NAMALWA (cell line): ENCODE measurements at regions not wholly inside any gene's neighbourhood (a gene's known extent, or its start where the extent isn't known, plus 50 kb on each side); places are given as distances from the start of the nearest gene placed in this dataset.
"Not testable (repeated sequence)": the region's sequence is repeated elsewhere in the genome, so short reads cannot be mapped to it uniquely, and the experiment has no call there.

Experiments used
- DNase-seq: peaks from one replicate; pipeline ENCODE4 v3.0.0-alpha.2; 2015; ENCODE audit warnings: low spot score

DNA sequence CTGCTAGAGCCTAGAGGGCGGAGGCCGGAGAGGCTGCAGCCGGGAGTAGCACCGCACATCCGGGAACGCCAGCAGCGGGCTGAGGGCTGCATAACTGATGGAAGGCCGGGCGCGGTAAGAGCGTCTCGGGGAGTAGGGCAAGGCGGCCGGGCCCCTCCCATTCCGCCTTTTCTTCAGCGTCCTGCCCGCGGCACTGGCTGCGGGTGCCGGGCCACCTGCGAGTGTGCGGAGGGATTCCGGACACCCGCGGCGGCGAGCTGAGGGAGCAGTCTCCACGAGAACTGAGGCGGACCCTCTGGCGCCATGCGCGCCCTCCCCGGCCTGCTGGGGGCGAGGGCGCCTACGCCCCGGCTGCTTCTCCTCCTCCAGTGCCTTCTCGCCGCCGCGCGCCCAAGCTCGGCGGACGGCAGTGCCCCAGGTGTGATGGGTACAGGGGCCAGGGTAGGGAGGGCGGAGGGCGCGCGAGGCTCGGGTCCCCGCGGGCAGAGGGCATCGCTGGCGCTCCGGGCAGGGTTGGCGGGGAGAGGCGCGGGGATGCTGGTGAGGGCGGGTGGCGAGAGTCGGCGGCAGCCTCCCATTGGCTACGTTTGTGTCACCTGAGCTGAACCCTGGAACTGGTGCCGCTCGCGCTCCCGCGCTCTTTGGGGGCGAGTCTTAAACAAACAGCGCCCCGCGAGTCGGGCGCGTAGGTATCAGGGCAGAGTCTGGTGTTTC is 334.4 kb downstream of the SRGAP2C start:
- DNase-seq = peak; percentile 92

DNA sequence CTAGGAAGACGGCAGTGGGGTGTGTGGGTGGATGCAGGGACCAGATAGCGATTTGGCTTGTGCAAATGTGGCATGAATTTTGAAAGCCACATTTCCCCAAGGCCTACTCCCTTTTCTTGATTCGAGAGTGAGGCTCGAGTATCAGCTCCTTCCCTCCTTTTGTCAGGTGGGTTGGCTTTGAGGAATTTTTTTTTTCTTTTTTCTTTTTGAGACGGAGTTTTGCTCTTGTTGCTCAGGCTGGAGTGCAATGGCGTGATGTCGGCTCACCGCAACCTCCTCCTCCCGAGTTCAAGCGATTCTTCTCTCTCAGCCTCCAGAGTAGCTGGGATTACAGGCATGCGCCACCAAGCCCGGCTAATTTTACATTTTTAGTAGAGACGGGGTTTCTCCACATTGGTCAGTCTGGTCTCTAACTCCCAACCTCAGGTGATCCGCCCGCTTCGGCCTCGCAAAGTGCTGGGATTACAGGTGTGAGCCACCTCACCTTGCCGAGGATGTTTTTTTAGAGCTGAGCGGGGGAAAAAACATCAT is 335.0 kb downstream of the SRGAP2C start:
- not testable (repeated sequence) for DNase-seq

DNA sequence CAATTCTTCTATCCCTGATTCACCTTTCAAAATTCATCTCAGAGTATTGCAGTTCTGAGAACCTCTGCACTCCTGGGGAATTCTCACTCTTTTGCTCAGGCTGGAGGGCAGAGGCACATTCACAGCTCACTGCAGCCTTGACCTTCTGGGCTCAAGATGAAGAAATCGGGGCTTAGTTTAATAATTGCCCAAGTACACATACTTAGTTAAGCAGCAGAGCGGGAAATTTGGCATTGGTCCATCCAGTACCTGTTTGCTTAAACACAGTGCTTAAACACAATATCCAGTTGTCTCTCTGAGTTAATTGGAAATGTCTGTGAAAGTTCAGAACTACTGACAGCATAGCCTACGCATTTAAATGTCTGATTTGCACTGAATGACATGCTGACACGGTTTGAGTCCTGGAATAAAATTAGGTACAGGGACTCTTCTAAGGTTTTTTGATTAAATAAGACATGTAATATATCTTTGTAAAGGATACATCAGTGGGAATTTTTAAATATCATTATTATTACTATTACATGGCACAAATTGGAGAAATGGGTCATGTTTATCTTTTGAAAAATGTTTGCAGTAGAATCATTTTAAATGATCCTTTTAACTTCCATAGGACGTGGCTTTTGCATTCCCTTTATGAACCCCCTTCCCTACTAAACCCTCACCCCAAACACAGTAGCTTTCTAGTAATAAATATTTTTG is 337.4 kb downstream of the SRGAP2C start:
- DNase-seq = no peak

DNA sequence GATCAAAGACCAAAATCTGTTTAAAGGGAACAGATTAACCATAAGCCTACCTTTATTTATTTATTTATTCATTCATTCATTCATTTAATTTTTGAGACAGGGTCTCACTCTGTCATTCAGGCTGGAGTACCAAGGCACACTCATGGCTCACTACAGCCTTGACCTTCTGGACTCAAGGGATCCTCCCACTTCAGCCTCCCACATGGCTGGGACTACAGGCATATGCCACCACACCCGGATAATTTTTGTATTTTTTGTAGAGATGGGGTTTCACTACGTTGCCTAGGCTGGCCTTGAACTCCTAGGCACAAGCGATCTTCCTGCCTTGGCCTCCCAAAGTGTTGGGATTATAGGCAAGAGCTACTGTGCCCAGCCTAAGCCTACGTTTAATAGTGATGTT is 338.3 kb downstream of the SRGAP2C start:
- DNase-seq = not testable (repeated sequence)

DNA sequence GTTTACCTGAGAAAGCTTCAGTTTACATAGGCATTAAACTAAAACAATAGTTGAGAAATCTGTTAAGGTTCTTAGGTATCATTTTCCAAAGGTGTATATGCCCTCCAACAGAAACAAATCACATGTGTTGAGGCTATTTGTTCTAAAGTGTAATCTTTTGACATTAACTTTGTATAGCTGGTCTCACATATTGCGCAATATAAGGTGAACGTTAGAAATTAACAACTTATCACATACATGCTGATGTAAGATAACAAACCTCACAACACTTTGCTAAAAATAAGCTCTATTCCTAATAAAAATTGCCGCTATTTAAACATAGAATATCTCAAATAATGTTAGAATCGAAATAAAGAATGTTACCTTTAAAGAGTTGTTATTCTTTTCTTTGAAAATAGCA is 340.6 kb downstream of the SRGAP2C start:
- DNase-seq = no peak

DNA sequence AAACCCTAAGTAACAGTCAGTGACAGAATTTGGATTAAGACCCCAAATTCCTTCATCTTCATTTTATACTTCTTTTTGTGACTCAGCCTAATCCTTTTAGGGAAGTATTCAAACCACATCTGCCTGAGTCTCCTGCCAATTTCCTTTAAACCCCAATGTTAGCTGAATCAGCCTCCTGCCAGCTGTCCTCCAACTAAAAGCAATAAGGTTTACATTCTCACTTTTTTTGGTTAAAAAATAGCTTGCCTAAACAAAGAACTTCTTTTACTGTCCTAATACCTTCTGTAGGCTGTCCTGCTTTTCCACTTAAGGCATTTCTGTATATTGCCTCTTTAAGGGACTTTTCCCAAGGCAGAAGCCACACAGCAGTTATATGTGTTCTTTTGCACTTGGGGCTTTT is 344.2 kb downstream of the SRGAP2C start:
- not testable (repeated sequence) for DNase-seq

DNA sequence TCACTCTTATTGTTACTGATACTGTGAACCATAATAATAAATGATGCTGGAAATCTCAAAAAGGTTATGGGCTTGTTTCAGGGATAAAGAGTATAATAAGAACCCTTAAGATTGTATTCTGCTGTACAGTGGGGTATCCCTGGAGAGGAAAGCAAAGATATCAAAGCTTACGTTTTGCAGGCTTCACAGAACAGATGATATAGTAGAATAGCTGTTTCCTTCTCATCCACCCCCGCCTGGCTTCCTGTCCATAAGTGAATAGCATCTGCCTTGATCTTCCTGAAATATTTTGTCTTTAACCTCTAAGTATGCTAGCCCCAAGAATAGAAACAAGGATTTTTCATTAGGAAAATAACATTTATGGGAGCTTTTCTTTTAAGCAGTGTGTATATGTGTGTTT is 345.3 kb downstream of the SRGAP2C start:
- not testable (repeated sequence) for DNase-seq

DNA sequence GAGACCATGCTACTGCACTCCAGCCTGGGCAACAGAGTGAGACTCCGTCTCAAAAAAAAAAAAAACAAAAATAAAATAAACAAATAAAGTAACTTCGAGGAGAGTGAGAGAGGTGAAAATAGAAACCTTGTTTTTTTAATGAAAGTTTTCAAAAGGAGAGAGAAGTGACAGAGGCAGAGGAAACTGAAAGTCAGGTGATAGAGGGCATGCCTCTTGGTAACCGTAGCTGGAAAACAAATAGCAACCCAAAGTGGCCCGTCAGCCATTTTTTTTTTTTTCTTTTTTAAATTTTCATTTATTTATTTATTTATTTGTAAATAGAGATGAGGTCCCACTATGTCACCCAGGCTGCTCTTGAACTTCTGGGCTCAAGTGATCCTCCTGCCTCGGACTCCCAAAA is 347.0 kb downstream of the SRGAP2C start:
- DNase-seq = not testable (repeated sequence)

DNA sequence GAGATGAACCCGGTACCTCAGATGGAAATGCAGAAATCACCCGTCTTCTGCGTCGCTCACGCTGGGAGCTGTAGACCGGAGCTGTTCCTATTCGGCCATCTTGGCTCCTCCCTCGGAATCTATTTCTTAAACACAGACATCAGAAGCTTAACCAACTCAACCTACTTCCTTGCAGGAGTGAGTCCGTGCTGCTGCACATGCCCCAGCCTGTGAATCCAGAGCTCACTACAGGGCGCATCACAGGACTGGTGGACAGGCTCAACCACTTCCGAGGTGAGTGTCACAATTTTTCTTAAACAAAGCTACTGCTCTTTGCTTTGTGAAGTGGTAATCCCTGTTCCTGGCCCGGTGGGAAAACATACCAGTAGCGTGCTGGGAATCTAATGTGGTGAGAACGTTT is 353.4 kb downstream of the SRGAP2C start:
- not testable (repeated sequence) for DNase-seq

DNA sequence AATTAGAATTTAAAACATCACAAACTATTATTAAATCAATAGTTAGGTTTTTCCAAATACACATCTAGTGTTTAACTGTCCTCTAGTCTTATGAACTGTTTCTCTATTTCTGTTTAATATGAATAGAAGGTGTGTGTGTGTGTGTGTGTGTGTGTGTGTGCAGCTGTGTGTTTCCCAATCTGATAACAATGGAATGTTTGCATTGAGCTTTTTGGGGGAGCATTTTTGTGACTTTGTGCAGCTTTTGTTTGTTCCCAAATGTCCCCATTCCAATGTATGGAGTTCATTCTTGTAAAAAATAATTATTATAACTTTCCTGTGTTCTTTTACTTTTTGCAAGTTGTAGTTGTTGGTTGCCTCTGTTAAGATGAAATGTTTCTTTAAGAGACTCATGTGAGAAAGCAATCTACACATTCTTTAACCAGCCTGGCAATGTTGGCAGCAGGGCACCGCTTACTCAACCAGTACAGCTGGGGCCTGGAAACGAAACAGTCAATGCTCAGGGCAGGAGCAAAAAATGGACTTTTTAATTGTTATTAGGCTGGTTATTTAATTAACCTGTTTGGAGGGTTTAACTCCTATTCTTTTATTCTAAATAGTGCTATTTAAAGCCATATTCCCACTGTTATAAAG is 354.3 kb downstream of the SRGAP2C start:
- no peak for DNase-seq

DNA sequence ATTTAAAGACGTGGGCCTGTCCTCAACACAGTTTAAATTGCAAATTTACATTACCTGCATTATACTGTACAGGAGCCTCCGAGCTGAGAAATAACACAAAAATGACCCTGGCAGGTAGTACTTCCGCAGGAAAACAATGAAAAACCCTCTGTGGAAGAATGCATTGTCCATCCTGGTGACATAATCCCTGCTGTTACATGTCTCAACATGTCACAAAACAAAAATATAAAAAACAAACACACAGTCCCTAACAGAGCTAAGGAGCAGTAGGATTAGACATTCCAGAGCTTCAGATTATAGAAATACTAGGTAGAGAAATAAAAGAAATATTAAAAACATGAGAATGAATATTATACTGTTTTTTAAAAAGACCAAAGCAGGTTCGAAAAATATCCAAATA is 359.2 kb downstream of the SRGAP2C start:
- not testable (repeated sequence) for DNase-seq

DNA sequence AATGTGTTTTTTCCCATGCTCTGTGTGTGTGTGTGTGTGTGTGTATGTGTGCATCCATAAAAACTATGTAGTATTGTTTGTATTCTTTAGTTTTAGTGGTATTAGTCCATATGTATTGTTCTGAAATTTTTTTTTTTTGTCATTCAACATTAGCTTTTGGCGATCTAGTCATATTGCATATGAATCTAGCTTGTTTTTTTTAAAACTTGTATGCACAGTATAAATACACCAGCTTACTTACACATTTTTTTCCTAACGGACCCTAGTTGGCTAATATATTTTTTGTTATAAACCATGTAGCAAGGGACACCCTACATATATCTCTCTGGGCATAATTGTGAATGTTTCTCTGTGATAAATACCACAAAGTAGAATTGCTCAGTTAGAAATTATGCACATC is 359.7 kb downstream of the SRGAP2C start:
- DNase-seq = no peak

DNA sequence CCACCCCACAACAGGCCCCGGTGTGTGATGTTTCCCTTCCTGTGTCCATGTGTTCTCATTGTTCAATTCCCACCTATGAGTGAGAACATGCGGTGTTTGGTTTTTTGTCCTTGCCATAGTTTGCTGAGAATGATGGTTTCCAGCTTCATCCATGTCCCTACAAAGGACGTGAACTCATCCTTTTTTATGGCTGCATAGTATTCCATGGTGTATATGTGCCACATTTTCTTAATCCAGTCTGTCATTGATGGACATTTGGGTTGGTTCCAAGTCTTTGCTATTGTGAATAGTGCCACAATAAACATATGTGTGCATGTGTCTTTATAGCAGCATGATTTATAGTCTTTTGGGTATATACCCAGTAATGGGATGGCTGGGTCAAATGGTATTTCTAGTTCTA is 361.1 kb downstream of the SRGAP2C start:
- not testable (repeated sequence) for DNase-seq

DNA sequence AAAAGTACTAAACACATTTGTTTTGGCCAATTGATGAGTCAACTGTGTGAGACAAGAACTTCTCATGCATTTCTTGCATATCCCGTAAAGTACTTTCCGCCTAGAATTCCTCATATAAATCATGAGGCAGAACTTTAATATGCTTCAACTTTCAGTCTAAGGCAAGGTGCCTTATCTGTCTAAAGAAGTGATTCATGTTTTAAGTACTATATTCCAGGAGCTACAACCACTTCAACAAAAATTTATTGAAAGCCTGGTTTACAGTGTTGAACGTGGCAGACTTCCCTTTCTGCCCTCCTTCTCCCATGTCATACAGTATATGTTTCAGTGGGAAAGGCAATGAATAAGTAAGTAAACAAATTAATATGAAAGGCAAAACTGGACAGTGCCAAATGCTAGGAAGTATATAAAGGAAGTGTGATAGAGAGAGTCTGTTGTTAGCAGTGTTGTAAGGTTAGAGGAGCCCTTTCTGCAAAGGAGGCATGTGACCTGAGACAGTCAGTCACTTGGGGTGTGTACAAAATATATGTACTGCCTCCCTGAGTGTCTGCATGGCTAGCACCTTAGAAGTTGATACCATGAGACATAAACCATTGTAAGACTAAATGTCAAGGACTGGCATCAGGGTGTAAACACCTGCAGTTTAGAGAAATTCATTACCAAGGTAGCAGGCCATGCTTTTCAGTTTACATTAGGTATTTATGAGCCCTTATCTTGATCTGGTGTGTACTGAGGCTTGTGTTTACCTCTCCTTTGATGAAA is 362.2 kb downstream of the SRGAP2C start:
- DNase-seq = no peak

DNA sequence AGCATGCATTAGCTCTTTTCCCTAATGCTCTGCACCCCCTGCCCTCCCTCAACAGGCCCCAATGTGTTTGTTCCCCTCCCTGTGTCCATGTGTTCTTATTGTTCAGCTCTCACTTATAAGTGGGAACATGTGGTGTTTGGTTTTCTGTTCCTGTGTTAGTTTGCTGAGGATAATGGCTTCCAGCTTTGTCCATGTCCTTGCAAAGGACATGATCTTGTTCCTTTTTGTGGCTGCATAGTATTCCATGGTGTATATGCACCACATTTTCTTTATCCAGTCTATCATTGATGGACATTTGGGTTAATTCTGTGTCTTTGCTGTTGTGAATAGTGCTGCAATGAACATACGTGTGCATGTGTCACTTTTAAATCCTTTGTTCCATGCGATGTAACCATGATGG is 363.0 kb downstream of the SRGAP2C start:
- DNase-seq = not testable (repeated sequence)

DNA sequence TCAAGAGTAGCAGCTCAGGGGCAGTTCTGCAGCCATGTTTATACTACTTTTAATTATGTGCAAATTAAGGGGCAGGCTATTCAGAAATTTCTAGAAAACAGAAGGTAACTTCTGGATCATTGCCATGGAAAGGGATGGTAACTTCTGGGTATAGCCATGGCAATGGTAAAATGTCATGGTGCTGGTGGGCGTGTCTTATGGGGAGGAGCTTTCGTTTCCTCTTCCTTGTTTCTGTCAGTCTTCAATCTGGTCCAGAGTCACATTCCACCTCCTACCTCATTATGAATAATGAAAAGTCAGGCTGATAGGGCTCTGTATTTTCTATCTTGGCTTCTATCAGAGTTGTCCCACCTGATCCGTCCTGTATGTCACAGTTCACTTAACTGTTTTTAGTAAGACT is 366.0 kb downstream of the SRGAP2C start:
- peak; percentile 59 for DNase-seq

DNA sequence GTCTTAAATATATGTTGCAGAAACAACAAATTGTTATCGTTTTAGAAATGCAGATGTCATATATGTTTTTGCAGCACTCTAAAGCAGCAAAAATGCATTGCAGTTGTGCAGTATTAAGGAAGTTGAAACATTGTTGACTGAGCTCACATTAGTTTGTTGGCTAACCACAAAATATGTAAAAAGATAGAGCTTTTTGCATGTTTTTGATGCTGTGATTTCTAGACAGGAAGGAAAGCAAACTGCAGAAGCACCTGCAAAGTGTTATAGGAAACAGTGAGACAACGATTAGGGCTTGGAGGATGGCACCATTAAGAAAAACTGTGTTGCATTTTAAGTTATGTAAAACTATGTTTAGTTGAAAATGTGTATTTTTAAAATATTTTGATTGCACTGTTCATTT is 366.7 kb downstream of the SRGAP2C start:
- peak; percentile 86 for DNase-seq

DNA sequence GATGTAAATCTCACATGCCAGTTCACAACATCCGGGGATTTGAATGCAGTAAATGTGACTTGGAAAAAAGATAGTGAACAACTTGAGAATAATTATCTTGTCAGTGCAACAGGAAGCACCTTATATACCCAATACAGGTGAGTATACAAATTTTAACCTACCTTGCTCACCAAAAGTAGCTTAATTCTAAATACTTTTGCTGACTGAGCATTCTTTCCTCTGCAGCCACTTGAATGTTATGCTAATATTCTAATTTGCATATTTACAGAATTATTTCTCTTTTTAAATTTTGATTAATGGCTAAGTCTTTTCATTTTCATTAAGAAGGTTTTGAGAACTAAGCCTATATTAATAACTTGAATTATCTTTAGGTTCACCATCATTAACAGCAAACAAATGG is 371.8 kb downstream of the SRGAP2C start:
- not testable (repeated sequence) for DNase-seq

DNA sequence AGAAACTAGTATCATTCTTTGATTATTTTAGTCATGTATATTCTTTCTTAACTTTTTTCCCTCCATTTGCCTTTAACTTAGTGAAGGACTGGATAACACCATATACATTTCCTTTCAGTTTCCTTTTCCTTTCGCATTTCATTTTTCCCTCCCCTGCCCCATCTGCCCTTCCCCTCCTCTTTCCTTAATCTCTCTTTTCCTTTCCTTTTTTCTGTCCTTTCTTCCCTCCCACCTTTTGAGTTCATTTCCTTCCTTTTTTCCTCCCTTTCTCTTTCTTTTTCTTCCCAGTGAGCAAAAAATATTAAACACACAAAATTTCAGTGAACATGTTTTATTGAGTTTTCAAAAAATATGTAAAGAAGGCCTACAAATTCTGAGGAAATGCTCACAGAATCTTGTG is 373.3 kb downstream of the SRGAP2C start:
- DNase-seq = not testable (repeated sequence)

DNA sequence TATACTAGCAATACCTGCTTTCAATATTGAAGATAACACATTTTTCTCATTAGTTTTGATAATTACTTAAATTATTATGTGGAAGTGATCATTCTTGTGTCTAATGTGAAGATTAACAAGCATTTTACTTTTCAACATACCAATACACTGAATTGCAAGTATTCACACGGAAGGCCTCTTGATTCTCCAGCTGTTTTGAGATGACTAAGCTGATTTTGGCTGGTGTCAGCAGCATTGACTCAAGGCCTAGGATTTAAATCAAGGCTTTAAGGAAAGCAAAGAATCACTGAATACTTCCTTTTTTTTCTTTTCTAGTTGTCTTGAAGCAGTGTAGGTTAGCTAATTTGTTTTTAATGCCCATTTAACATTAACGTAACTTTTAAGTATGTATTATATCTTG is 373.7 kb downstream of the SRGAP2C start:
- no peak for DNase-seq

DNA sequence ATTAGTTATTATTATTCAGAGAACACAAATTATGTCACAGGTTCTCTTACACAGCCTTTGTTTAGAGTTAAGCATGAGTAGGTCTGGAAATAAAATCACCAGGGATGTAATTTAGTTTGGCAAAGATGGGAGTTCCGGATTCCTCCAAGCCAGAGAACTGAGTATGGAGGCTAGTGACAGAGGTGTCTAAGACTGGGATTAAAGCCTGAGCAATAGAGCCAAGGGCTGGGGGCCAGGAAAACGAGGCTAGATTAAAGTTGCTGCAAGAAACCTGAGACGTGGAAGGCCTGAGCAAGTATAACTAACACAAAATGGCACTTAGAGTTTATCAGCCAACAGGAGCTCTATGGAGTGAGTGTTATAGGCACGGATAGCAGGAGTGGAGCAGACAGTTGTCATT is 381.6 kb downstream of the SRGAP2C start:
- DNase-seq = no peak

DNA sequence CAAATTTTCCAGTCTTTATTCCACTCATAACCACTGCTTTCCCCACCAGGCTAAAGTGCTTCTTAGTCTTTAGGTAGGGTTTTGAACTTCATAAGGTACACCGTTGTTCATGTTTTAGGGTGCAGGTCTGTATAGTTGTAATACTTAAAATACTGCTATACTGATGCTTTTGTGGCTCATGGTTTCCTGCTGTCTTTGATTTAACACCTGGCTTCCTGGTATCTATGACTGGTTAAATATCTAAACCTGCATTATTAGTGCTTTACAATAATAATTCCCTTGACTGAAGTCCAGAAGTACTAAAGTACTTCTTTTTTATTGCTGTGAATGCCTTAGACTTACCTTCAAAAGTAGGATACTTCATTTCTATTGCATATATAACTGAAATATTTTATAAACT is 384.7 kb downstream of the SRGAP2C start:
- no peak for DNase-seq
